HCT116 (cell line): ENCODE measurements at regions not wholly inside any gene's neighbourhood (a gene's known extent, or its start where the extent isn't known, plus 50 kb on each side); places are given as distances from the start of the nearest gene placed in this dataset.

Source experiments
- ATAC-seq: fragments of 200-7000 bp; cut with Tn5 transposase; 2 replicates; pipeline ENCODE4 v1.9.1; 2020; ENCODE audit warnings: mild to moderate bottlenecking, moderate library complexity
- BruUV-seq: library from RNA; stranded (reverse); fragments of 400-500 nt; replicated peaks from 2 replicates; lab custom pipeline; 2021; lab: Mats Ljungman, UMichigan
- CTCF ChIA-PET: fragments of 300-600 bp; sonication (Branson Sonifier 250); formaldehyde crosslinking; loops from one replicate; lab custom pipeline; 2021; ENCODE audit warnings: antibody characterized with exemption; lab: Charles Lee
- POLR2A ChIA-PET: fragments of 300-600, 350-600 bp; sonication (Branson Sonifier 250); formaldehyde crosslinking; loops from one replicate; lab custom pipeline; 2021; ENCODE audit warnings: antibody characterized with exemption; lab: Charles Lee
- RAD21 ChIA-PET, 2 experiments: fragments of 300-600 bp; sonication (Branson Sonifier 250); formaldehyde crosslinking; loops; one replicate each; lab custom pipeline; 2023; ENCODE audit warnings: low total read pairs in 2 of 2; ENCODE audit not compliant: uncharacterized antibody in 2 of 2, unreplicated experiment in 2 of 2, low non-redundant PET in 1 of 2; lab: Charles Lee
- DNase-seq: peaks from one replicate; pipeline ENCODE4 v3.0.0-alpha.2; 2010; ENCODE audit warnings: low read depth, low spot score
- H2AFZ ChIP-seq: fragments of 200-600 bp; shearing (Covaris generic), sonication (generic); 2 replicates; pipeline ENCODE4 v1.6.1; 2017; ENCODE audit warnings: low read depth, mixed run types, mixed read lengths, antibody characterized with exemption, low read length; ENCODE audit not compliant: poor library complexity, severe bottlenecking
- H3K27ac ChIP-seq: 2 replicates; pipeline ENCODE4 v1.5.1; 2012; ENCODE audit warnings: low read depth, low read length
- H3K27me3 ChIP-seq: fragments of 200-600 bp; sonication (generic); 2 replicates; pipeline ENCODE4 v1.6.1; 2016; ENCODE audit warnings: mixed run types, low read length, mixed read lengths; ENCODE audit not compliant: insufficient read depth
- H3K36me3 ChIP-seq, 2 experiments: fragments of 200-500 bp in 1 of 2; fragments of 200-600 bp in 1 of 2; sonication (Bioruptor generic) in 1 of 2; sonication (generic) in 1 of 2; 2 replicates each; pipeline versions ENCODE4 v1.5.1 to v1.6.1; 2014 to 2016; ENCODE audit warnings: low read length in 2 of 2, inconsistent platforms in 1 of 2, mixed read lengths in 1 of 2, mixed run types in 1 of 2; ENCODE audit not compliant: insufficient read depth in 2 of 2, control insufficient read depth in 1 of 2
- H3K4me1 ChIP-seq, 2 experiments: fragments of 200-600 bp in 1 of 2; sonication (generic) in 1 of 2; 2 replicates each; pipeline versions ENCODE4 v1.5.1 to v1.6.1; 2012 to 2017; ENCODE audit warnings: low read length in 2 of 2, inconsistent platforms in 1 of 2, mild to moderate bottlenecking in 1 of 2, mixed read lengths in 1 of 2, mixed run types in 1 of 2, moderate library complexity in 1 of 2; ENCODE audit not compliant: insufficient read depth in 2 of 2, control insufficient read depth in 1 of 2
- H3K4me2 ChIP-seq: fragments of 200-600 bp; sonication (generic); 2 replicates; pipeline ENCODE4 v1.6.1; 2017; ENCODE audit warnings: mixed run types, low read length, mixed read lengths
- H3K4me3 ChIP-seq, 2 experiments: fragments of 200-600 bp in 1 of 2; sonication (generic) in 1 of 2; replicated peaks in 1 of 2; 2 replicates each; pipeline ENCODE4 v1.5.1; 2011 to 2016; ENCODE audit warnings: low read length in 2 of 2, control low read depth in 1 of 2, low read depth in 1 of 2, mild to moderate bottlenecking in 1 of 2, mixed read lengths in 1 of 2, mixed run types in 1 of 2
- H3K79me2 ChIP-seq: fragments of 200-600 bp; sonication (generic); 2 replicates; pipeline ENCODE4 v1.6.1; 2017; ENCODE audit warnings: mild to moderate bottlenecking, mixed run types, low read length, moderate library complexity, mixed read lengths; ENCODE audit not compliant: insufficient read depth
- H3K9ac ChIP-seq: fragments of 200-600 bp; sonication (generic); 2 replicates; pipeline ENCODE4 v1.6.1; 2016; ENCODE audit warnings: low read length, mixed read lengths
- H3K9me2 ChIP-seq: fragments of 200-600 bp; sonication (generic), shearing (Covaris generic); 2 replicates; pipeline ENCODE4 v1.6.1; 2017; ENCODE audit warnings: mixed run types, mild to moderate bottlenecking, moderate library complexity; ENCODE audit not compliant: insufficient read depth
- H3K9me3 ChIP-seq, 2 experiments: fragments of 200-500 bp in 1 of 2; fragments of 200-600 bp in 1 of 2; sonication (Bioruptor generic) in 1 of 2; sonication (generic) in 1 of 2; 2 replicates each; pipeline ENCODE4 v1.6.1; 2014 to 2017; ENCODE audit warnings: low read length in 2 of 2, mixed read lengths in 2 of 2, inconsistent platforms in 1 of 2, low read depth in 1 of 2, mild to moderate bottlenecking in 1 of 2, mixed run types in 1 of 2, moderate library complexity in 1 of 2; ENCODE audit not compliant: control insufficient read depth in 1 of 2, insufficient read depth in 1 of 2
- H4K20me1 ChIP-seq: fragments of 200-600 bp; sonication (generic), shearing (Covaris generic); 2 replicates; pipeline ENCODE4 v1.6.1; 2017; ENCODE audit warnings: mixed run types, mild to moderate bottlenecking, moderate library complexity; ENCODE audit not compliant: insufficient read depth
- ATF3 ChIP-seq: IDR thresholded peaks from 2 replicates; pipeline ENCODE4 v1.6.1; 2012
- CEBPB ChIP-seq: IDR thresholded peaks from 2 replicates; pipeline ENCODE4 v1.6.1; 2012; ENCODE audit warnings: low read depth
- CTCF ChIP-seq, 3 experiments: fragments of 200-600 bp in 1 of 3; sonication (generic) in 1 of 3; IDR thresholded peaks in 2 of 3; conservative IDR thresholded peaks in 1 of 3; 2 replicates each; pipeline ENCODE4 v1.5.1; 2012 to 2017; ENCODE audit warnings: low read depth in 2 of 3, low read length in 2 of 3, antibody characterized with exemption in 1 of 3, borderline replicate concordance in 1 of 3, control low read depth in 1 of 3, mild to moderate bottlenecking in 1 of 3, mixed read lengths in 1 of 3, mixed run types in 1 of 3, moderate library complexity in 1 of 3; ENCODE audit not compliant: insufficient read depth in 1 of 3
- EGR1 ChIP-seq: IDR thresholded peaks from 2 replicates; pipeline ENCODE4 v1.6.1; 2012; ENCODE audit warnings: low read depth
- EZH2 ChIP-seq: fragments of 200-600 bp; sonication (generic); IDR thresholded peaks from 2 replicates; pipeline ENCODE4 v1.6.1; 2017; ENCODE audit warnings: antibody characterized with exemption, mixed run types
- JUND ChIP-seq: IDR thresholded peaks from 2 replicates; pipeline ENCODE4 v1.6.1; 2012
- REST ChIP-seq: IDR thresholded peaks from 2 replicates; pipeline ENCODE4 v1.6.1; 2012; ENCODE audit warnings: low read depth
- YY1 ChIP-seq: IDR thresholded peaks from 2 replicates; pipeline ENCODE4 v1.6.1; 2011; ENCODE audit warnings: low read length, low read depth, moderate library complexity, mild to moderate bottlenecking; ENCODE audit not compliant: insufficient replicate concordance; ENCODE audit errors: extremely low read depth
- intact Hi-C: fragments of 100-400 bp; cut with micrococcal nuclease; formaldehyde crosslinking; loops from 2 replicates; pipeline ENCODE4 v1.10.0; 2022

- ChIA-PET POLR2A (no interaction called here), RAD21 (no interaction called here), CTCF (no interaction called here)
- no peaks in the 10 kb centered on the region for H3K4me1 ChIP-seq
- H2AFZ ChIP-seq, result no peak overlapping the region
- peaks cover 10 to 37% of the 10 kb centered on the region in 2 experiments; a peak in 2 of 4 replicates for H3K9me3 ChIP-seq
- TF ChIP-seq JUND, result no peak
- TF ChIP-seq EGR1, result no peak
- no peak for TF ChIP-seq CTCF (IDR thresholded peaks at IDR 0.05 in 2 of 3, conservative IDR thresholded peaks at IDR 0.05 in 1 of 3; ENCODE audit: borderline replicate concordance in 1 of 3, insufficient read depth in 1 of 3, low read depth in 2 of 3, low read length in 2 of 3)
- TF ChIP-seq CEBPB, result no peak
- TF ChIP-seq REST, result no peak
- no peak for TF ChIP-seq EZH2
- no peak for TF ChIP-seq YY1
- TF ChIP-seq ATF3, result no peak
- no peak overlapping the region for H3K4me3 ChIP-seq
- intact Hi-C loops, result no loop called here
- no peaks in the 10 kb centered on the region for H3K36me3 ChIP-seq
- H3K79me2 ChIP-seq, result no peaks in the 10 kb centered on the region
- no peaks in the 10 kb centered on the region for H3K27me3 ChIP-seq
- no peaks in the 10 kb centered on the region for H4K20me1 ChIP-seq
- H3K4me2 ChIP-seq, result no peak overlapping the region
- H3K9me2 ChIP-seq, result no peaks in the 10 kb centered on the region
- no peak overlapping the region for H3K9ac ChIP-seq
- no TSS peak for BruUV-seq
- ATAC-seq, result no peak
- H3K27ac ChIP-seq, result no peak overlapping the region
- DNase-seq, result no peak
Observed at GRCh38 chr19:31204115-31204514, 145.1 kb downstream of the TSHZ3 start.
